A673 (cell line): ENCODE measurements at regions not wholly inside any gene's neighbourhood (a gene's known extent, or its start where the extent isn't known, plus 50 kb on each side); places are given as distances from the start of the nearest gene placed in this dataset.

Experiments used
- EZH2 ChIP-seq: fragments of 200-600 bp; sonication (generic); IDR thresholded peaks from 2 replicates; pipeline ENCODE4 v1.6.1; 2017; ENCODE audit warnings: borderline replicate concordance, low read depth, mild to moderate bottlenecking, mixed read lengths, antibody characterized with exemption, low read length; ENCODE audit not compliant: poor library complexity, severe bottlenecking
- TF ChIP-seq, protein P1 (sequence below): fragments of 300-800, 200-600 bp; sonication (generic); conservative IDR thresholded peaks from 2 replicates; pipeline ENCODE4 v1.5.1; 2017; ENCODE audit warnings: low read depth, mild to moderate bottlenecking, antibody characterized with exemption, low read length, moderate library complexity, mixed read lengths

- TF ChIP-seq, protein P1, sequence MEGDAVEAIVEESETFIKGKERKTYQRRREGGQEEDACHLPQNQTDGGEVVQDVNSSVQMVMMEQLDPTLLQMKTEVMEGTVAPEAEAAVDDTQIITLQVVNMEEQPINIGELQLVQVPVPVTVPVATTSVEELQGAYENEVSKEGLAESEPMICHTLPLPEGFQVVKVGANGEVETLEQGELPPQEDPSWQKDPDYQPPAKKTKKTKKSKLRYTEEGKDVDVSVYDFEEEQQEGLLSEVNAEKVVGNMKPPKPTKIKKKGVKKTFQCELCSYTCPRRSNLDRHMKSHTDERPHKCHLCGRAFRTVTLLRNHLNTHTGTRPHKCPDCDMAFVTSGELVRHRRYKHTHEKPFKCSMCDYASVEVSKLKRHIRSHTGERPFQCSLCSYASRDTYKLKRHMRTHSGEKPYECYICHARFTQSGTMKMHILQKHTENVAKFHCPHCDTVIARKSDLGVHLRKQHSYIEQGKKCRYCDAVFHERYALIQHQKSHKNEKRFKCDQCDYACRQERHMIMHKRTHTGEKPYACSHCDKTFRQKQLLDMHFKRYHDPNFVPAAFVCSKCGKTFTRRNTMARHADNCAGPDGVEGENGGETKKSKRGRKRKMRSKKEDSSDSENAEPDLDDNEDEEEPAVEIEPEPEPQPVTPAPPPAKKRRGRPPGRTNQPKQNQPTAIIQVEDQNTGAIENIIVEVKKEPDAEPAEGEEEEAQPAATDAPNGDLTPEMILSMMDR: no peak
- no peak for TF ChIP-seq EZH2
Measured at GRCh38 chr5:89350684-89351083, 467.7 kb upstream of the MEF2C start.
